Thyroid gland (tissue), 4 donors: ENCODE measurements at regions not wholly inside any gene's neighbourhood (a gene's known extent, or its start where the extent isn't known, plus 50 kb on each side); places are given as distances from the start of the nearest gene placed in this dataset.
"Not testable (repeated sequence)": the region's sequence is repeated elsewhere in the genome, so short reads cannot be mapped to it uniquely, and the experiment has no call there.

Experiments
- POLR2A ChIP-seq, 2 donors: fragments of 450-650 bp; IDR thresholded peaks; one replicate each; pipeline ENCODE4 v1.6.1; 2017; ENCODE audit warnings: antibody characterized with exemption in 2 of 2, mild to moderate bottlenecking in 2 of 2, moderate library complexity in 1 of 2
- TF ChIP-seq, protein P1 (sequence below), 6 experiments: fragments of 200-600 bp in 3 of 6; fragments of 450-650 bp in 3 of 6; sonication (generic) in 3 of 6; IDR thresholded peaks; one replicate each; pipeline ENCODE4 v1.5.1; 2016 to 2019; ENCODE audit warnings: antibody characterized with exemption in 6 of 6, mild to moderate bottlenecking in 2 of 6, inconsistent platforms in 1 of 6, moderate library complexity in 1 of 6

- TF ChIP-seq, protein P1, sequence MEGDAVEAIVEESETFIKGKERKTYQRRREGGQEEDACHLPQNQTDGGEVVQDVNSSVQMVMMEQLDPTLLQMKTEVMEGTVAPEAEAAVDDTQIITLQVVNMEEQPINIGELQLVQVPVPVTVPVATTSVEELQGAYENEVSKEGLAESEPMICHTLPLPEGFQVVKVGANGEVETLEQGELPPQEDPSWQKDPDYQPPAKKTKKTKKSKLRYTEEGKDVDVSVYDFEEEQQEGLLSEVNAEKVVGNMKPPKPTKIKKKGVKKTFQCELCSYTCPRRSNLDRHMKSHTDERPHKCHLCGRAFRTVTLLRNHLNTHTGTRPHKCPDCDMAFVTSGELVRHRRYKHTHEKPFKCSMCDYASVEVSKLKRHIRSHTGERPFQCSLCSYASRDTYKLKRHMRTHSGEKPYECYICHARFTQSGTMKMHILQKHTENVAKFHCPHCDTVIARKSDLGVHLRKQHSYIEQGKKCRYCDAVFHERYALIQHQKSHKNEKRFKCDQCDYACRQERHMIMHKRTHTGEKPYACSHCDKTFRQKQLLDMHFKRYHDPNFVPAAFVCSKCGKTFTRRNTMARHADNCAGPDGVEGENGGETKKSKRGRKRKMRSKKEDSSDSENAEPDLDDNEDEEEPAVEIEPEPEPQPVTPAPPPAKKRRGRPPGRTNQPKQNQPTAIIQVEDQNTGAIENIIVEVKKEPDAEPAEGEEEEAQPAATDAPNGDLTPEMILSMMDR (IDR thresholded peaks at IDR 0.05) = not testable (repeated sequence)
- not testable (repeated sequence) for TF ChIP-seq POLR2A (IDR thresholded peaks at IDR 0.05)
Observed at GRCh38 chr15:30708809-30709208, 82.9 kb downstream of the ARHGAP11B start.
